ENCODE measurements at regions not wholly inside any gene's neighbourhood (a gene's known extent, or its start where the extent isn't known, plus 50 kb on each side); places are given as distances from the start of the nearest gene placed in this dataset.

GRCh38 chr9:80836013-80836412 is 853.3 kb downstream of the TLE1 start:
- TF ChIP-seq TCF7L2 (IDR thresholded peaks at IDR 0.05; ENCODE audit: low read depth, low read length) (no peak), REST (IDR thresholded peaks at IDR 0.05; ENCODE audit: insufficient read depth in 1 of 2, low read depth in 2 of 2, low read length in 1 of 2) (no peak), SIN3A (IDR thresholded peaks at IDR 0.05; ENCODE audit: borderline replicate concordance, insufficient read depth, low read depth, low read length) (no peak)
- TF ChIP-seq, protein P1, sequence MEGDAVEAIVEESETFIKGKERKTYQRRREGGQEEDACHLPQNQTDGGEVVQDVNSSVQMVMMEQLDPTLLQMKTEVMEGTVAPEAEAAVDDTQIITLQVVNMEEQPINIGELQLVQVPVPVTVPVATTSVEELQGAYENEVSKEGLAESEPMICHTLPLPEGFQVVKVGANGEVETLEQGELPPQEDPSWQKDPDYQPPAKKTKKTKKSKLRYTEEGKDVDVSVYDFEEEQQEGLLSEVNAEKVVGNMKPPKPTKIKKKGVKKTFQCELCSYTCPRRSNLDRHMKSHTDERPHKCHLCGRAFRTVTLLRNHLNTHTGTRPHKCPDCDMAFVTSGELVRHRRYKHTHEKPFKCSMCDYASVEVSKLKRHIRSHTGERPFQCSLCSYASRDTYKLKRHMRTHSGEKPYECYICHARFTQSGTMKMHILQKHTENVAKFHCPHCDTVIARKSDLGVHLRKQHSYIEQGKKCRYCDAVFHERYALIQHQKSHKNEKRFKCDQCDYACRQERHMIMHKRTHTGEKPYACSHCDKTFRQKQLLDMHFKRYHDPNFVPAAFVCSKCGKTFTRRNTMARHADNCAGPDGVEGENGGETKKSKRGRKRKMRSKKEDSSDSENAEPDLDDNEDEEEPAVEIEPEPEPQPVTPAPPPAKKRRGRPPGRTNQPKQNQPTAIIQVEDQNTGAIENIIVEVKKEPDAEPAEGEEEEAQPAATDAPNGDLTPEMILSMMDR (IDR thresholded peaks at IDR 0.05), result no peak

Measured in Panc1 (cell line).